Common myeloid progenitor, CD34-positive (primary cell): ENCODE measurements at regions not wholly inside any gene's neighbourhood (a gene's known extent, or its start where the extent isn't known, plus 50 kb on each side); places are given as distances from the start of the nearest gene placed in this dataset.

Experiments used
- CTCF ChIA-PET: fragments of 350-600 bp; sonication (Branson Sonifier 250); formaldehyde crosslinking; loops from one replicate; lab custom pipeline; 2021; ENCODE audit warnings: antibody characterized with exemption; lab: Charles Lee
- POLR2A ChIA-PET: fragments of 350-600 bp; sonication (Branson Sonifier 250); formaldehyde crosslinking; loops from one replicate; lab custom pipeline; 2021; ENCODE audit warnings: antibody characterized with exemption; lab: Charles Lee
- DNase-seq, 3 donors: peaks; one replicate each; pipeline versions ENCODE4 v3.0.0 to v3.0.0-alpha.2; 2013
- H3K27ac ChIP-seq, 2 experiments: 1 replicate in 1 of 2; 2 replicates in 1 of 2; pipeline ENCODE4 v1.7.0; 2013; ENCODE audit warnings: inconsistent platforms in 2 of 2, low read length in 2 of 2, mild to moderate bottlenecking in 2 of 2, low read depth in 1 of 2, moderate library complexity in 1 of 2; ENCODE audit not compliant: severe bottlenecking in 2 of 2, insufficient read depth in 1 of 2, poor library complexity in 1 of 2
- H3K27me3 ChIP-seq, 5 experiments: replicated peaks in 2 of 5; 1 replicate in 3 of 5; 2 replicates in 2 of 5; pipeline versions ENCODE4 v1.6.1 to v1.7.0; 2013; ENCODE audit warnings: low read length in 4 of 5, mild to moderate bottlenecking in 2 of 5, moderate library complexity in 2 of 5, inconsistent platforms in 1 of 5; ENCODE audit not compliant: insufficient read depth in 5 of 5, control insufficient read depth in 4 of 5
- H3K36me3 ChIP-seq, 4 experiments: 1 replicate in 2 of 4; 2 replicates in 2 of 4; pipeline versions ENCODE4 v1.6.1 to v1.7.0; 2013; ENCODE audit warnings: low read length in 3 of 4, control low read depth in 1 of 4, mild to moderate bottlenecking in 1 of 4; ENCODE audit not compliant: control insufficient read depth in 4 of 4, insufficient read depth in 4 of 4
- H3K4me1 ChIP-seq, 4 experiments: 1 replicate in 3 of 4; 2 replicates in 1 of 4; pipeline versions ENCODE4 v1.6.1 to v1.7.1; 2013; ENCODE audit warnings: low read length in 3 of 4, mild to moderate bottlenecking in 3 of 4, control low read depth in 1 of 4, inconsistent platforms in 1 of 4, moderate library complexity in 1 of 4; ENCODE audit not compliant: control insufficient read depth in 4 of 4, insufficient read depth in 4 of 4; ENCODE audit errors: control extremely low read depth in 1 of 4
- H3K4me3 ChIP-seq, 7 experiments: 1 replicate in 4 of 7; 2 replicates in 3 of 7; pipeline versions ENCODE4 v1.5.1 to v1.7.0; 2013; ENCODE audit warnings: mild to moderate bottlenecking in 7 of 7, low read length in 6 of 7, moderate library complexity in 6 of 7, inconsistent platforms in 2 of 7, low read depth in 2 of 7, control low read depth in 1 of 7; ENCODE audit not compliant: insufficient read depth in 4 of 7, control insufficient read depth in 1 of 7; ENCODE audit errors: extremely low read depth in 1 of 7
- H3K9me3 ChIP-seq, 5 experiments: 1 replicate in 4 of 5; 2 replicates in 1 of 5; pipeline versions ENCODE4 v1.6.1 to v1.7.1; 2013; ENCODE audit warnings: low read length in 4 of 5, mild to moderate bottlenecking in 2 of 5, inconsistent platforms in 1 of 5, low read depth in 1 of 5, moderate library complexity in 1 of 5; ENCODE audit not compliant: control insufficient read depth in 4 of 5, insufficient read depth in 2 of 5; ENCODE audit errors: control extremely low read depth in 1 of 5
- WGBS: methylation state at CpG from one replicate; pipeline ENCODE4 v1.1.5; 2013; ENCODE audit not compliant: insufficient coverage; 5-methylcytosine and 5-hydroxymethylcytosine counted together

DNA sequence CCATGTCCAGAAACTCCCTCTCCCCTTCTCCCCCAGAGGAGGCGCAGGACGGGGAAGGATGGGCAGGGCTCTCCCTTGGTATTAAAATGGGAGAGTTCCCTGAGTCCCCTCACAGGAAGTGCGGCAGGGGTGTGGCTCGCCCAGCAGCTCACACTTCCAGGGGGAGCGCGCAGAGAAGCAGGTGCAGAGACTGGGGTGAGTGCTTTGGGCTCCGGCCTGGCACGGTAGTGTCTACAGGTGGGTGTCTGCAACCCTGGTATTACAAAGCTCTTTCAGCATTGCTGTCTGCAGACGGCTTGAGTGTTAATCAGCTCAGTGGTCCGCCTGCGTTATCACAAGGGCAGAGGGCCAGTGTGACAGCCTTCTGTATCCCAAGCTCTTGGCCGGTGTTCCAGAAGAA, 114.9 kb upstream of the FBXL7 start:
- POLR2A ChIA-PET, result no interaction called here
- 83% methylated on average over 10 of the region's 12 CpGs for WGBS

GRCh38 chr5:15384581-15384980, 115.4 kb upstream of the FBXL7 start:
- ChIA-PET POLR2A (no interaction called here), CTCF (no interaction called here)
- Histone ChIP-seq H3K36me3 (no peaks in the 10 kb centered on the region), H3K4me1 (no peaks in the 10 kb centered on the region), H3K9me3 (no peaks in the 10 kb centered on the region), H3K4me3 (no peak overlapping the region), H3K27me3 (no peaks in the 10 kb centered on the region), H3K27ac (no peak overlapping the region)
- 76% methylated on average over 14 of the region's 16 CpGs for WGBS
- no peak for DNase-seq

More for the DNA sequence above, 114.9 kb upstream of the FBXL7 start:
- Histone ChIP-seq H3K36me3 (no peaks in the 10 kb centered on the region), H3K27ac (no peak overlapping the region), H3K27me3 (no peaks in the 10 kb centered on the region), H3K4me1 (no peaks in the 10 kb centered on the region), H3K9me3 (no peaks in the 10 kb centered on the region), H3K4me3 (no peak overlapping the region)
- CTCF ChIA-PET, result no interaction called here
- no peak for DNase-seq

- 90% methylated on average over 8 of the region's 9 CpGs for WGBS
These were observed 115.8 kb upstream of the FBXL7 start for GRCh38 chr5:15384176-15384575.

GRCh38 chr5:15383469-15383868, 116.5 kb upstream of the FBXL7 start:
- H3K27me3 ChIP-seq, result no peaks in the 10 kb centered on the region
- no peaks in the 10 kb centered on the region for H3K4me1 ChIP-seq
- no peaks in the 10 kb centered on the region for H3K9me3 ChIP-seq
- H3K4me3 ChIP-seq, result no peak overlapping the region
- 38% methylated on average over 1 of the region's 1 CpG for WGBS
- ChIA-PET POLR2A (no interaction called here), CTCF (no interaction called here)
- no peaks in the 10 kb centered on the region for H3K36me3 ChIP-seq
- no peak overlapping the region for H3K27ac ChIP-seq
- DNase-seq, result no peak

More at GRCh38 chr5:15384176-15384575, 115.8 kb upstream of the FBXL7 start:
- no peaks in the 10 kb centered on the region for H3K36me3 ChIP-seq
- no peaks in the 10 kb centered on the region for H3K27me3 ChIP-seq
- H3K27ac ChIP-seq, result no peak overlapping the region
- ChIA-PET POLR2A (no interaction called here), CTCF (no interaction called here)
- H3K9me3 ChIP-seq, result no peaks in the 10 kb centered on the region
- DNase-seq, result no peak
- no peak overlapping the region for H3K4me3 ChIP-seq
- H3K4me1 ChIP-seq, result no peaks in the 10 kb centered on the region

DNA sequence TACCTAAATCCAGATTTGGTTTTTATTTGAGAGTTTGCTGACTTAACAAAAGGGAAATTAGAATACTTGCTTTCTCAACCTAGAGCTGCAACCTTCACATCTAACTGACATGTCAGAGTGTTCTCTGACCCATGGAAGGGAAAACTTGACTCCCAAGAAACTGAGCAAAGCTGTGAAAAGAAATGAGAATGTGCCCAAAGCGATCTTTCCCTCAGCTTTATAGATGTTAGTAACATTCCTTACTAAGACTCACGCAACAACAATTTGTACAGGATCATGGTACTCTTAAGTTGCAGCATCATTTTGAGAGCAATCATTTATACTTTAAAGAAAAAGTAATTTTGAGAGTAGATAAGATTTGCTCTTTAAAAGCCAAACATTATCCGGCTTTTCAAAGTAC, 117.0 kb upstream of the FBXL7 start:
- CTCF ChIA-PET, result no interaction called here
- WGBS, result no CpG with 5 or more reads among the region's 3 CpGs
- no peak for DNase-seq
- H3K27me3 ChIP-seq, result no peaks in the 10 kb centered on the region
- POLR2A ChIA-PET, result no interaction called here
- no peak overlapping the region for H3K27ac ChIP-seq
- no peaks in the 10 kb centered on the region for H3K9me3 ChIP-seq
- H3K4me1 ChIP-seq, result no peaks in the 10 kb centered on the region
- H3K36me3 ChIP-seq, result no peaks in the 10 kb centered on the region
- H3K4me3 ChIP-seq, result no peak overlapping the region

GRCh38 chr5:15377573-15378340, 122.2 kb upstream of the FBXL7 start:
- Histone ChIP-seq H3K27ac (no peak overlapping the region), H3K4me3 (no peak overlapping the region), H3K36me3 (no peaks in the 10 kb centered on the region), H3K4me1 (no peaks in the 10 kb centered on the region), H3K9me3 (no peaks in the 10 kb centered on the region), H3K27me3 (no peaks in the 10 kb centered on the region)
- POLR2A ChIA-PET, result no interaction called here
- no peak for DNase-seq
- CTCF ChIA-PET, result no interaction called here
- 91% methylated on average over 2 of the region's 2 CpGs for WGBS

DNA sequence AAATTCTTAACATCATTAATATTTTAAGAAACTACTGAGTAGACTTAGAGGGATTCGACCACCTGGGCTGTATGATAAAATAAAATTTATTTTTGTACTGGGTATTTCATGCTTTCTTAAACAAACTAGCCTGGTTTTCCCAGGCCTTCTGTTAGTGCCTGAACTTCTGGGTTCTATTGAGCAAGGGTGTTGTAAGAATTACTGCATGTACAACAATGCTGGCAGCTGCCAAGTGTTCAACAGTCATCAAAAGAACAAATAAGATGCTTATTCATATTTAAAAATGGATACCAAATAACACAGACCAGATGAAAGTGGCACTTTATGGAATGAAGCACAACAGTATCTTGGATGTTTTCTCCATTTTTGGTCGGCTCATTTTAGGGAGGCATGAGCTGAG, 123.2 kb upstream of the FBXL7 start:
- Histone ChIP-seq H3K4me3 (no peak overlapping the region), H3K27me3 (no peaks in the 10 kb centered on the region), H3K36me3 (no peaks in the 10 kb centered on the region), H3K27ac (no peak overlapping the region), H3K9me3 (no peaks in the 10 kb centered on the region), H3K4me1 (no peaks in the 10 kb centered on the region)
- ChIA-PET CTCF (no interaction called here), POLR2A (no interaction called here)
- no peak for DNase-seq
- no CpG with 5 or more reads among the region's 2 CpGs for WGBS
